ENCODE measurements at regions not wholly inside any gene's neighbourhood (a gene's known extent, or its start where the extent isn't known, plus 50 kb on each side); places are given as distances from the start of the nearest gene placed in this dataset.

- TF ChIP-seq, protein P1, sequence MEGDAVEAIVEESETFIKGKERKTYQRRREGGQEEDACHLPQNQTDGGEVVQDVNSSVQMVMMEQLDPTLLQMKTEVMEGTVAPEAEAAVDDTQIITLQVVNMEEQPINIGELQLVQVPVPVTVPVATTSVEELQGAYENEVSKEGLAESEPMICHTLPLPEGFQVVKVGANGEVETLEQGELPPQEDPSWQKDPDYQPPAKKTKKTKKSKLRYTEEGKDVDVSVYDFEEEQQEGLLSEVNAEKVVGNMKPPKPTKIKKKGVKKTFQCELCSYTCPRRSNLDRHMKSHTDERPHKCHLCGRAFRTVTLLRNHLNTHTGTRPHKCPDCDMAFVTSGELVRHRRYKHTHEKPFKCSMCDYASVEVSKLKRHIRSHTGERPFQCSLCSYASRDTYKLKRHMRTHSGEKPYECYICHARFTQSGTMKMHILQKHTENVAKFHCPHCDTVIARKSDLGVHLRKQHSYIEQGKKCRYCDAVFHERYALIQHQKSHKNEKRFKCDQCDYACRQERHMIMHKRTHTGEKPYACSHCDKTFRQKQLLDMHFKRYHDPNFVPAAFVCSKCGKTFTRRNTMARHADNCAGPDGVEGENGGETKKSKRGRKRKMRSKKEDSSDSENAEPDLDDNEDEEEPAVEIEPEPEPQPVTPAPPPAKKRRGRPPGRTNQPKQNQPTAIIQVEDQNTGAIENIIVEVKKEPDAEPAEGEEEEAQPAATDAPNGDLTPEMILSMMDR (IDR thresholded peaks at IDR 0.05) = no peak
- TF ChIP-seq POLR2A (IDR thresholded peaks at IDR 0.05) = no peak
Measured at GRCh38 chr2:83742117-83742782, 716.8 kb downstream of the SUCLG1 start.

Measured in testis (tissue), 2 donors.